IMR-90 (cell line): ENCODE measurements at regions not wholly inside any gene's neighbourhood (a gene's known extent, or its start where the extent isn't known, plus 50 kb on each side); places are given as distances from the start of the nearest gene placed in this dataset.

Source experiments
- ATAC-seq: fragments of 200-7000 bp; cut with Tn5 transposase; 2 replicates; pipeline ENCODE4 v1.9.1; 2020; ENCODE audit warnings: low read depth, mild to moderate bottlenecking, moderate library complexity
- BruUV-seq: library from RNA; stranded (reverse); fragments of 400-500 nt; replicated peaks from 2 replicates; lab custom pipeline; 2021; lab: Mats Ljungman, UMichigan
- CTCF ChIA-PET: fragments of 300-600 bp; formaldehyde crosslinking; extraction: SDS; loops from one replicate; lab custom pipeline; 2021; ENCODE audit warnings: antibody characterized with exemption; lab: Yijun Ruan, JAX
- POLR2A ChIA-PET: fragments of 300-600 bp; sonication (Branson Sonifier 250); formaldehyde crosslinking; loops from one replicate; lab custom pipeline; 2022; ENCODE audit warnings: antibody characterized with exemption; ENCODE audit not compliant: unreplicated experiment; lab: Charles Lee
- DNase-seq: peaks from one replicate; pipeline ENCODE4 v3.0.0; 2013
- H2AFZ ChIP-seq: replicated peaks from 2 replicates; pipeline ENCODE3; 2013; ENCODE audit warnings: low read length, mild to moderate bottlenecking; ENCODE audit not compliant: poor library complexity
- H2AK5ac ChIP-seq: 2 replicates; pipeline ENCODE4 v1.6.1; 2013; ENCODE audit warnings: low read depth, low read length, inconsistent platforms
- H2AK9ac ChIP-seq: replicated peaks from 2 replicates; pipeline ENCODE3; 2013; ENCODE audit warnings: mild to moderate bottlenecking, low read depth, low read length, moderate library complexity; ENCODE audit not compliant: poor library complexity
- H2BK120ac ChIP-seq: 2 replicates; pipeline ENCODE4 v1.6.1; 2013; ENCODE audit warnings: low read depth, low read length, inconsistent platforms
- H2BK15ac ChIP-seq: 3 replicates; pipeline ENCODE4 v1.6.1; 2013; ENCODE audit warnings: low read depth, low read length, inconsistent platforms
- H2BK20ac ChIP-seq: 2 replicates; pipeline ENCODE4 v1.6.1; 2013; ENCODE audit warnings: low read depth, mild to moderate bottlenecking, inconsistent platforms, low read length, moderate library complexity
- H2BK5ac ChIP-seq: 2 replicates; pipeline ENCODE4 v1.6.1; 2013; ENCODE audit warnings: mild to moderate bottlenecking, low read depth, low read length, inconsistent platforms; ENCODE audit not compliant: poor library complexity, severe bottlenecking
- H3K14ac ChIP-seq: replicated peaks from 2 replicates; pipeline ENCODE4 v1.6.1; 2013; ENCODE audit warnings: low read depth, low read length, inconsistent platforms
- H3K18ac ChIP-seq: 2 replicates; pipeline ENCODE4 v1.6.1; 2013; ENCODE audit warnings: low read depth, low read length, control low read depth
- H3K23ac ChIP-seq: 2 replicates; pipeline ENCODE4 v1.6.1; 2013; ENCODE audit warnings: low read depth, low read length, inconsistent platforms
- H3K27ac ChIP-seq: 2 replicates; pipeline ENCODE4 v1.5.1; 2013; ENCODE audit warnings: mild to moderate bottlenecking, control low read depth, low read length; ENCODE audit not compliant: insufficient read depth
- H3K27me3 ChIP-seq: 2 replicates; pipeline ENCODE4 v1.6.1; 2013; ENCODE audit warnings: low read length; ENCODE audit not compliant: control insufficient read depth, insufficient read depth
- H3K36me3 ChIP-seq: 2 replicates; pipeline ENCODE4 v1.6.1; 2013; ENCODE audit warnings: low read length, mixed read lengths; ENCODE audit not compliant: control insufficient read depth, insufficient read depth
- H3K4ac ChIP-seq: 2 replicates; pipeline ENCODE4 v1.6.1; 2013; ENCODE audit warnings: low read depth, low read length, inconsistent platforms
- H3K4me1 ChIP-seq: 2 replicates; pipeline ENCODE4 v1.6.1; 2013; ENCODE audit warnings: low read length, mixed read lengths; ENCODE audit not compliant: control insufficient read depth, insufficient read depth
- H3K4me2 ChIP-seq: 2 replicates; pipeline ENCODE4 v1.6.1; 2013; ENCODE audit warnings: low read depth, mild to moderate bottlenecking, control low read depth, low read length, moderate library complexity
- H3K4me3 ChIP-seq: 2 replicates; pipeline ENCODE4 v1.5.1; 2013; ENCODE audit warnings: low read depth, mild to moderate bottlenecking, control low read depth, low read length, moderate library complexity; ENCODE audit not compliant: insufficient read depth
- H3K56ac ChIP-seq: 2 replicates; pipeline ENCODE4 v1.6.1; 2013; ENCODE audit warnings: low read length, inconsistent platforms; ENCODE audit not compliant: insufficient read depth; ENCODE audit errors: extremely low read depth
- H3K79me1 ChIP-seq, 2 experiments: 2 replicates each; pipeline ENCODE4 v1.6.1; 2013; ENCODE audit warnings: low read length in 2 of 2, inconsistent platforms in 1 of 2, low read depth in 1 of 2
- H3K9ac ChIP-seq: 2 replicates; pipeline ENCODE4 v1.6.1; 2013; ENCODE audit warnings: low read depth, low read length, control low read depth
- H3K9me1 ChIP-seq: 2 replicates; pipeline ENCODE4 v1.6.1; 2013; ENCODE audit warnings: low read length, inconsistent platforms; ENCODE audit not compliant: insufficient read depth
- H3K9me3 ChIP-seq: 2 replicates; pipeline ENCODE4 v1.6.1; 2013; ENCODE audit warnings: low read length; ENCODE audit not compliant: control insufficient read depth, insufficient read depth
- H4K20me1 ChIP-seq: 2 replicates; pipeline ENCODE4 v1.6.1; 2013; ENCODE audit warnings: low read length, inconsistent platforms; ENCODE audit not compliant: insufficient read depth
- H4K5ac ChIP-seq: 2 replicates; pipeline ENCODE4 v1.6.1; 2013; ENCODE audit warnings: mild to moderate bottlenecking, low read depth, low read length, control low read depth
- H4K8ac ChIP-seq, 2 experiments: 2 replicates each; pipeline ENCODE4 v1.6.1; 2013; ENCODE audit warnings: low read depth in 2 of 2, low read length in 2 of 2, control low read depth in 1 of 2, inconsistent platforms in 1 of 2
- H4K91ac ChIP-seq: 2 replicates; pipeline ENCODE4 v1.6.1; 2013; ENCODE audit warnings: low read depth, low read length, inconsistent platforms; ENCODE audit not compliant: insufficient read depth
- BHLHE40 ChIP-seq: fragments of 150-350 bp; IDR thresholded peaks from 2 replicates; pipeline ENCODE4 v1.6.1; 2016; ENCODE audit warnings: mild to moderate bottlenecking, low read depth, low read length
- CEBPB ChIP-seq: IDR thresholded peaks from 2 replicates; pipeline ENCODE4 v1.6.1; 2012; ENCODE audit warnings: low read depth, low read length, improper control_type of control experiment
- CHD1 ChIP-seq: IDR thresholded peaks from 2 replicates; pipeline ENCODE4 v1.6.1; 2012; ENCODE audit warnings: low read depth, low read length, improper control_type of control experiment
- FOS ChIP-seq: fragments of 150-350 bp; IDR thresholded peaks from 2 replicates; pipeline ENCODE4 v1.6.1; 2016; ENCODE audit warnings: low read depth, low read length
- MAFK ChIP-seq: IDR thresholded peaks from 2 replicates; pipeline ENCODE4 v1.6.1; 2012; ENCODE audit warnings: low read depth, low read length, improper control_type of control experiment
- POLR2A ChIP-seq: IDR thresholded peaks from 2 replicates; pipeline ENCODE4 v1.6.1; 2012; ENCODE audit warnings: mild to moderate bottlenecking, low read depth, low read length
- RAD21 ChIP-seq: IDR thresholded peaks from 2 replicates; pipeline ENCODE4 v1.6.1; 2012; ENCODE audit warnings: low read length, improper control_type of control experiment
- RCOR1 ChIP-seq: IDR thresholded peaks from 2 replicates; pipeline ENCODE4 v1.6.1; 2012; ENCODE audit warnings: mild to moderate bottlenecking, low read length, improper control_type of control experiment; ENCODE audit not compliant: insufficient replicate concordance
- RFX5 ChIP-seq: IDR thresholded peaks from 2 replicates; pipeline ENCODE4 v1.8.0; 2012; ENCODE audit warnings: low read depth, mild to moderate bottlenecking, low read length, moderate library complexity
- WGBS, 2 experiments: methylation state at CpG; one replicate each; pipeline versions ENCODE4 v1.1.5 to v1.1.7; 2013; ENCODE audit warnings: missing lambda C conversion rate in 2 of 2; ENCODE audit not compliant: insufficient read length in 1 of 2; ENCODE audit errors: extremely low coverage in 2 of 2; 5-methylcytosine and 5-hydroxymethylcytosine counted together
- dilution Hi-C: fragments of 300-500 bp; cut with HindIII; formaldehyde crosslinking; loops from one replicate; pipeline ENCODE4 v1.14.3; 2018; ENCODE audit warnings: low sequenced_read_pairs; ENCODE audit not compliant: unreplicated experiment
- in situ Hi-C: fragments of 300-500 bp; cut with MboI; formaldehyde crosslinking; loops from 3 replicates; pipeline ENCODE4 v1.14.3; 2019; ENCODE audit warnings: low sequenced_read_pairs, inconsistent platforms, mixed read lengths
- intact Hi-C: fragments of 100-400 bp; cut with micrococcal nuclease; formaldehyde crosslinking; loops from 2 replicates; pipeline ENCODE4 v1.10.0; 2022
- TF ChIP-seq, protein P1 (sequence below): conservative IDR thresholded peaks from 2 replicates; pipeline ENCODE4 v1.5.1; 2012; ENCODE audit warnings: mild to moderate bottlenecking, low read depth, low read length, improper control_type of control experiment
- TF ChIP-seq, protein P2 (sequence below): fragments of 150-350 bp; IDR thresholded peaks from 2 replicates; pipeline ENCODE4 v1.6.1; 2016; ENCODE audit warnings: low read depth, mild to moderate bottlenecking, low read length, moderate library complexity, borderline replicate concordance

DNA sequence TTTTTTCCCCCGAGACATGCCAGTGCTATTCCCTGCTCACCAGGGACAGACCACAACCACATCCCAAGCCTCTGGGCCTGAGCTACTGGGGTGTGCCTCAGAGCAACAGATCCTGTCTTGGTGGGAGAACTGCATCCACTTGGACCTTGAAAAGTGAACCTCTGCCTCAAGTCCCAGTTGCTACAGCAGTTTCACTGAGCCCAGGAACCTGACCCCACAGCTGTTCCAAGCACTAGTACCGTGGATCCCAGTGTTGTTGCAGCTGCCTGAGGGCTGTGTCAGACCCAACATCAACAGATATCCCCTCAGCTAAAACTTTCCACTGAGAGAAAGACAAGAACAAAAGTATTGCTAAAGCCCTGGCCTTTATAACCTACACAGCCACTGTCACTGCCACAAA is 373.0 kb downstream of the PLPP3 start:
- no CpG with 5 or more reads among the region's 2 CpGs for WGBS, 2 experiments
- Histone ChIP-seq H3K14ac (no peak overlapping the region), H2AK5ac (no peak overlapping the region), H2AFZ (peak overlapping the region; percentile 53), H4K8ac (no peak overlapping the region), H3K79me1 (no peaks in the 10 kb centered on the region), H3K4me2 (no peak overlapping the region), H4K91ac (no peak overlapping the region), H3K9me3 (peaks cover 17% of the 10 kb centered on the region), H3K36me3 (no peaks in the 10 kb centered on the region), H4K20me1 (no peaks in the 10 kb centered on the region), H3K27ac (no peak overlapping the region), H3K9me1 (no peaks in the 10 kb centered on the region), H3K56ac (no peak overlapping the region), H3K4me3 (no peak overlapping the region), H2BK5ac (no peak overlapping the region), H3K18ac (no peak overlapping the region), H2BK120ac (no peak overlapping the region), H2BK20ac (no peak overlapping the region), H3K9ac (no peak overlapping the region), H3K4ac (no peak overlapping the region), H2BK15ac (no peak overlapping the region), H3K27me3 (no peaks in the 10 kb centered on the region), H4K5ac (no peak overlapping the region), H3K4me1 (no peaks in the 10 kb centered on the region), H2AK9ac (no peak overlapping the region), H3K23ac (no peak overlapping the region)
- CTCF ChIA-PET, result no interaction called here
- intact Hi-C loops (no loop called here), dilution Hi-C loops (no loop called here), in situ Hi-C loops (no loop called here)
- BruUV-seq, result no TSS peak
- peak; percentile 22 for DNase-seq
- POLR2A ChIA-PET, result no interaction called here
- TF ChIP-seq RFX5 (no peak), MAFK (no peak), RCOR1 (no peak), POLR2A (no peak), CHD1 (no peak), RAD21 (no peak), BHLHE40 (no peak), CEBPB (no peak), FOS (no peak)
- TF ChIP-seq, protein P1, sequence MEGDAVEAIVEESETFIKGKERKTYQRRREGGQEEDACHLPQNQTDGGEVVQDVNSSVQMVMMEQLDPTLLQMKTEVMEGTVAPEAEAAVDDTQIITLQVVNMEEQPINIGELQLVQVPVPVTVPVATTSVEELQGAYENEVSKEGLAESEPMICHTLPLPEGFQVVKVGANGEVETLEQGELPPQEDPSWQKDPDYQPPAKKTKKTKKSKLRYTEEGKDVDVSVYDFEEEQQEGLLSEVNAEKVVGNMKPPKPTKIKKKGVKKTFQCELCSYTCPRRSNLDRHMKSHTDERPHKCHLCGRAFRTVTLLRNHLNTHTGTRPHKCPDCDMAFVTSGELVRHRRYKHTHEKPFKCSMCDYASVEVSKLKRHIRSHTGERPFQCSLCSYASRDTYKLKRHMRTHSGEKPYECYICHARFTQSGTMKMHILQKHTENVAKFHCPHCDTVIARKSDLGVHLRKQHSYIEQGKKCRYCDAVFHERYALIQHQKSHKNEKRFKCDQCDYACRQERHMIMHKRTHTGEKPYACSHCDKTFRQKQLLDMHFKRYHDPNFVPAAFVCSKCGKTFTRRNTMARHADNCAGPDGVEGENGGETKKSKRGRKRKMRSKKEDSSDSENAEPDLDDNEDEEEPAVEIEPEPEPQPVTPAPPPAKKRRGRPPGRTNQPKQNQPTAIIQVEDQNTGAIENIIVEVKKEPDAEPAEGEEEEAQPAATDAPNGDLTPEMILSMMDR, result no peak
- TF ChIP-seq, protein P2, sequence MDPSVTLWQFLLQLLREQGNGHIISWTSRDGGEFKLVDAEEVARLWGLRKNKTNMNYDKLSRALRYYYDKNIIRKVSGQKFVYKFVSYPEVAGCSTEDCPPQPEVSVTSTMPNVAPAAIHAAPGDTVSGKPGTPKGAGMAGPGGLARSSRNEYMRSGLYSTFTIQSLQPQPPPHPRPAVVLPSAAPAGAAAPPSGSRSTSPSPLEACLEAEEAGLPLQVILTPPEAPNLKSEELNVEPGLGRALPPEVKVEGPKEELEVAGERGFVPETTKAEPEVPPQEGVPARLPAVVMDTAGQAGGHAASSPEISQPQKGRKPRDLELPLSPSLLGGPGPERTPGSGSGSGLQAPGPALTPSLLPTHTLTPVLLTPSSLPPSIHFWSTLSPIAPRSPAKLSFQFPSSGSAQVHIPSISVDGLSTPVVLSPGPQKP, result no peak
- ATAC-seq, result no peak
